K562 (cell line): ENCODE measurements at regions not wholly inside any gene's neighbourhood (a gene's known extent, or its start where the extent isn't known, plus 50 kb on each side); places are given as distances from the start of the nearest gene placed in this dataset.
"Not testable (repeated sequence)": the region's sequence is repeated elsewhere in the genome, so short reads cannot be mapped to it uniquely, and the experiment has no call there.

ENCODE experiments used
- ATAC-seq: fragments of 200-7000 bp; cut with Tn5 transposase; 3 replicates; pipeline ENCODE4 v1.9.1; 2020; ENCODE audit warnings: moderate library complexity
- BruUV-seq: library from RNA; stranded (reverse); fragments of 400-500 nt; replicated peaks from 2 replicates; lab custom pipeline; 2021; lab: Mats Ljungman, UMichigan
- CTCF ChIA-PET: fragments of 300-600 bp; formaldehyde crosslinking; extraction: SDS; loops from one replicate; lab custom pipeline; 2021; ENCODE audit warnings: low intra/inter-chr PET ratio; lab: Yijun Ruan, JAX
- POLR2A ChIA-PET: fragments of 300-600, 350-650 bp; sonication (Branson Sonifier 250); formaldehyde crosslinking; extraction: SDS; loops from one replicate; lab custom pipeline; 2021; ENCODE audit warnings: antibody characterized with exemption, inconsistent platforms; lab: Yijun Ruan, JAX
- DNase-seq, 4 experiments: peaks; one replicate each; pipeline versions ENCODE4 v3.0.0 to v3.0.0-alpha.2; 2011 to 2018; ENCODE audit warnings: low spot score in 3 of 4, mixed read lengths in 3 of 4; ENCODE audit errors: extremely low read depth in 1 of 4
- FAIRE-seq: peaks from 2 replicates; lab custom pipeline; 2011; peaks lifted over from hg19 to GRCh38; lab: Jason Lieb, UNC
- H2AFZ ChIP-seq: 2 replicates; pipeline ENCODE4 v1.6.0; 2011; ENCODE audit warnings: low read depth, low read length, control low read depth, inconsistent platforms
- H3K27ac ChIP-seq: fragments of 200-600 bp; 3 replicates; pipeline ENCODE4 v1.8.0; 2011; ENCODE audit warnings: low read depth, mild to moderate bottlenecking, control low read depth, inconsistent platforms, low read length, moderate library complexity, mixed read lengths; ENCODE audit errors: extremely low read depth
- H3K27me3 ChIP-seq, 2 experiments: fragments of 300-600 bp in 1 of 2; 2 replicates in 1 of 2; 3 replicates in 1 of 2; pipeline versions ENCODE4 v1.6.0 to v1.8.0; 2011; ENCODE audit warnings: inconsistent platforms in 2 of 2, low read length in 2 of 2, mild to moderate bottlenecking in 1 of 2, mixed read lengths in 1 of 2, moderate library complexity in 1 of 2; ENCODE audit not compliant: control insufficient read depth in 2 of 2, insufficient read depth in 2 of 2
- H3K36me3 ChIP-seq: fragments of 300-600 bp; 3 replicates; pipeline ENCODE4 v1.8.0; 2011; ENCODE audit warnings: mild to moderate bottlenecking, low read length, inconsistent platforms; ENCODE audit not compliant: control insufficient read depth, insufficient read depth
- H3K4me1 ChIP-seq, 2 experiments: fragments of 200-600 bp in 1 of 2; replicated peaks in 1 of 2; 2 replicates in 1 of 2; 3 replicates in 1 of 2; pipeline versions ENCODE4 v1.5.1 to v1.8.0; 2011; ENCODE audit warnings: inconsistent platforms in 2 of 2, low read length in 2 of 2, mild to moderate bottlenecking in 1 of 2, mixed read lengths in 1 of 2, moderate library complexity in 1 of 2; ENCODE audit not compliant: control insufficient read depth in 2 of 2, insufficient read depth in 2 of 2
- H3K4me2 ChIP-seq: 2 replicates; pipeline ENCODE4 v1.6.1; 2011; ENCODE audit warnings: low read length, control low read depth, inconsistent platforms, mixed read lengths; ENCODE audit not compliant: insufficient read depth
- H3K4me3 ChIP-seq: fragments of 200-600 bp; sonication (generic), shearing (Covaris generic); 2 replicates; pipeline ENCODE4 v1.5.1; 2016; ENCODE audit warnings: control low read depth, inconsistent platforms
- H3K79me2 ChIP-seq: fragments of 200-600 bp; 3 replicates; pipeline ENCODE4 v1.8.0; 2011; ENCODE audit warnings: low read length, inconsistent platforms; ENCODE audit not compliant: control insufficient read depth, insufficient read depth
- H3K9ac ChIP-seq, 2 experiments: 2 replicates each; pipeline versions ENCODE4 v1.6.0 to v1.6.1; 2011; ENCODE audit warnings: low read depth in 2 of 2, low read length in 2 of 2, control low read depth in 1 of 2, inconsistent platforms in 1 of 2, mild to moderate bottlenecking in 1 of 2, mixed read lengths in 1 of 2; ENCODE audit not compliant: insufficient read depth in 1 of 2
- H3K9me1 ChIP-seq: one replicate; pipeline ENCODE4 v1.6.0; 2011; ENCODE audit warnings: inconsistent platforms, mild to moderate bottlenecking, low read length, moderate library complexity; ENCODE audit not compliant: control insufficient read depth, insufficient read depth
- H3K9me3 ChIP-seq: replicated peaks from 2 replicates; pipeline ENCODE4 v1.5.1; 2011; ENCODE audit warnings: low read depth, low read length, inconsistent platforms; ENCODE audit not compliant: control insufficient read depth, insufficient read depth
- H4K20me1 ChIP-seq: replicated peaks from 2 replicates; pipeline ENCODE4 v1.6.1; 2011; ENCODE audit warnings: low read length, inconsistent platforms, mixed read lengths; ENCODE audit not compliant: control insufficient read depth, insufficient read depth
- BACH1 ChIP-seq: fragments of 200-800 bp; sonication (Bioruptor generic); IDR thresholded peaks from 2 replicates; pipeline ENCODE4 v1.6.1; 2016; ENCODE audit warnings: missing genetic modification characterization, missing compliant biosample characterization
- DIDO1 ChIP-seq: fragments of 450-650 bp; IDR thresholded peaks from 2 replicates; pipeline ENCODE4 v1.6.1; 2016; ENCODE audit warnings: low read depth, missing biosample characterization, missing genetic modification characterization
- GTF2E2 ChIP-seq: fragments of 200-800 bp; sonication (Bioruptor generic); IDR thresholded peaks from 2 replicates; pipeline ENCODE4 v1.6.1; 2016; ENCODE audit warnings: missing genetic modification characterization, missing compliant biosample characterization
- ILF3 ChIP-seq: fragments of 450-650 bp; IDR thresholded peaks from 2 replicates; pipeline ENCODE4 v1.6.1; 2018; ENCODE audit warnings: antibody characterized with exemption, mild to moderate bottlenecking, moderate library complexity, borderline replicate concordance
- SMC3 ChIP-seq: conservative IDR thresholded peaks from 2 replicates; pipeline ENCODE4 v1.6.1; 2011; ENCODE audit warnings: low read depth, low read length, improper control_type of control experiment; ENCODE audit not compliant: insufficient read depth
- SRSF3 ChIP-seq: fragments of 200-400 bp; formaldehyde crosslinking; IDR thresholded peaks from 2 replicates; pipeline ENCODE4 v1.6.1; 2016; ENCODE audit warnings: mild to moderate bottlenecking, low read length, moderate library complexity; ENCODE audit not compliant: insufficient read depth
- ZNF324 ChIP-seq: fragments of 250-450 bp; sonication (Bioruptor Pico); IDR thresholded peaks from 2 replicates; pipeline ENCODE4 v1.4.0; 2020; ENCODE audit warnings: mild to moderate bottlenecking
- ZNF408 ChIP-seq: fragments of 250-450 bp; sonication (Bioruptor Pico); IDR thresholded peaks from 2 replicates; pipeline ENCODE4 v1.4.0; 2020; ENCODE audit warnings: low read depth, mild to moderate bottlenecking, moderate library complexity
- ZNF766 ChIP-seq: fragments of 200-800 bp; sonication (Bioruptor generic); conservative IDR thresholded peaks from 2 replicates; pipeline ENCODE4 v1.6.1; 2016; ENCODE audit warnings: missing genetic modification characterization, missing compliant biosample characterization
- WGBS: fragments of 100-300 bp; shearing (Covaris generic); methylation state at CpG from one replicate; pipeline ENCODE4 v1.1.6; 2016; ENCODE audit warnings: low coverage, mixed read lengths; ENCODE audit not compliant: insufficient coverage; ENCODE audit errors: missing lambda C conversion rate; 5-methylcytosine and 5-hydroxymethylcytosine counted together
- in situ Hi-C: fragments of 300-500 bp; cut with MboI; formaldehyde crosslinking; loops from 4 replicates; pipeline ENCODE4 v1.15.0; 2018; ENCODE audit warnings: inconsistent platforms, mixed read lengths
- intact Hi-C: fragments of 100-400 bp; cut with micrococcal nuclease; formaldehyde crosslinking; loops from 2 replicates; pipeline ENCODE4 v1.14.2; 2022

DNA sequence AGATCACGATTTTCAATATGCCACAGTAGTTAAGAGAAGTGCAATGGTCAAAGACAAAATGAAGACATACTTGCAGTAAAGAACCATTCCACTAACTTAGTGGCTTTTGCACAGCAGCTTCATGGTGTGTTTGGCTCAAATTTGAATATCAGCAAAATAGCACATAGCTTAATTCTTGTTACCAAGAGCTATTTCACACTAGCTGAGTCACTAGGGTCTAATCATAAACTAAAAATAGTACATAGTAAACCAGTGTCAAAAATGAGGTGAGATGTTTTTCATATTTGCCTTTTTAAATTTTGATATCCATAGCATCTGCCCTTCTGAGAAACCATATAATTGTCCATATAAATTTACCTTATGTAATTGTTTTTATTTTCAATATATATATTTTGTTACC is 325.0 kb upstream of the LUZP2 start (continued):
- no peak for TF ChIP-seq BACH1 (tag)
- TF ChIP-seq, all 486 proteins: peak for 0

DNA sequence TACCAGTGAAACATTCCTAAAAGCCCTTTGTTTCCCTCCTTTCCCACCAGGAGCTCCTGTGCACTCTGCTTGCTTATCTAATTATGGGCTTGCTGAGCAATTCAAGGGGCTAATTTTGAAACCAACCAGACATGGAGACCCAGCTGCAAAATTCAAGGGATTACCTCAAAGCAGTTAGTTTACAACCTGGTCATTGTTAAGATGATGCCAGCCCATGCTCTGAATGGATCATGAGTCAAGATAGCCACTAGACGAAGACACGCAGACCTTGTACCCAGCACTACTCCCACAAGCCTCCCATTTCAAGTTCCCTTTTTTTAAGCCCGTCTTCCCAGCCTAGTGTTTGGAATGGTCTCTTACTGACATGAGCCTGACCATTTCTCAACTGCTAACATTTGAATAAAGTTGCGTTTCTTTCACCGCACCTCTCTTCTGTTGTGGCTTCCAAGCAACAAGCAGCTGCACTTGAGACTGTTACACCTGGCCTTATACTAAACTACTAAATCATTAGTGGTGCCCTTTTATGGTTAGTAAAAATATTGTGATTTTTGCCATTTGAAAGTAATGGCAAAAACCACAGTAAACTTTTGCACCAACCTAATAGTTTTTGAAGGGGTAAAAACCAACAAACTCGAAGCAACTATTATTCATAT is 315.3 kb upstream of the LUZP2 start:
- no peaks in the 10 kb centered on the region for H3K79me2 ChIP-seq
- no TSS peak for BruUV-seq

GRCh38 chr11:24185535-24185934 is 311.3 kb upstream of the LUZP2 start:
- DNase-seq, H3K27me3 ChIP-seq, in situ Hi-C loops, intact Hi-C loops, BruUV-seq, H4K20me1 ChIP-seq, H3K9ac ChIP-seq, H3K36me3 ChIP-seq, H3K9me1 ChIP-seq, H3K79me2 ChIP-seq, H3K4me2 ChIP-seq, POLR2A ChIA-PET, H2AFZ ChIP-seq, FAIRE-seq, H3K4me1 ChIP-seq, H3K4me3 ChIP-seq, ATAC-seq, H3K27ac ChIP-seq, H3K9me3 ChIP-seq: not testable (repeated sequence)
- whole genome bisulfite sequencing: no CpG with 5 or more reads among the region's 2 CpGs
- CTCF ChIA-PET: interaction anchor here (0.6 kb wide), 1 partner anchor 1277 kb away, joined by 3 read pairs; no protein-coding TSS in a partner anchor

More for the DNA sequence above, 315.3 kb upstream of the LUZP2 start:
- Histone ChIP-seq H3K9me1 (no peaks in the 10 kb centered on the region), H3K4me2 (no peak overlapping the region), H3K27me3 (no peaks in the 10 kb centered on the region), H4K20me1 (no peaks in the 10 kb centered on the region), H3K9ac (no peak overlapping the region), H2AFZ (no peak overlapping the region), H3K27ac (no peak overlapping the region), H3K36me3 (no peaks in the 10 kb centered on the region), H3K4me1 (no peaks in the 10 kb centered on the region), H3K9me3 (no peaks in the 10 kb centered on the region; the same call in 1 of the 2 replicates), H3K4me3 (no peak overlapping the region)
- POLR2A ChIA-PET: interaction anchor here (0.6 kb wide), 1 partner anchor 781 kb away, joined by 3 read pairs; no protein-coding TSS in a partner anchor
- in situ Hi-C loops: no loop called here
- no peak for ATAC-seq
- CTCF ChIA-PET: no interaction called here
- no peak for TF ChIP-seq ILF3
- TF ChIP-seq SMC3: no peak
- no peak for TF ChIP-seq GTF2E2
- TF ChIP-seq ZNF324 (CRISPR knock-in tag): no peak
- no peak for TF ChIP-seq ZNF408 (CRISPR knock-in tag)
- TF ChIP-seq ZNF766: no peak
- TF ChIP-seq DIDO1: no peak
- TF ChIP-seq SRSF3: no peak
- 0% methylated on average over 6 of the region's 6 CpGs for WGBS
- FAIRE-seq: no peak
- intact Hi-C loops: no loop called here
- no peak for DNase-seq
